HG02610 (cell line): ENCODE measurements at regions not wholly inside any gene's neighbourhood (a gene's known extent, or its start where the extent isn't known, plus 50 kb on each side); places are given as distances from the start of the nearest gene placed in this dataset.

Source experiments
- ATAC-seq: cut with Tn5 transposase; IDR thresholded peaks from one replicate; pipeline ENCODE4 v1.9.1; 2021; ENCODE audit warnings: mild to moderate bottlenecking, moderate library complexity; ENCODE audit not compliant: unreplicated experiment

- no peak for ATAC-seq
Measured at GRCh38 chr3:180529778-180530177, 72.2 kb upstream of the TTC14 start.

- ATAC-seq = no peak
Measured at GRCh38 chr3:180530276-180530675, 71.7 kb upstream of the TTC14 start.

GRCh38 chr3:180531303-180532278 lies 70.4 kb upstream of the TTC14 start:
- no peak for ATAC-seq

GRCh38 chr3:180534828-180535227 lies 67.1 kb upstream of the TTC14 start:
- no peak for ATAC-seq

GRCh38 chr3:180538493-180538892 lies 63.5 kb upstream of the TTC14 start:
- no peak for ATAC-seq

GRCh38 chr3:180543877-180544276 lies 58.1 kb upstream of the TTC14 start:
- ATAC-seq = no peak

GRCh38 chr3:180546863-180547262 lies 55.1 kb upstream of the TTC14 start:
- no peak for ATAC-seq

GRCh38 chr3:180548050-180548449 lies 53.9 kb upstream of the TTC14 start:
- no peak for ATAC-seq
